ENCODE measurements at regions not wholly inside any gene's neighbourhood (a gene's known extent, or its start where the extent isn't known, plus 50 kb on each side); places are given as distances from the start of the nearest gene placed in this dataset.
A peak's percentile ranks its signal among the peaks of the same experiment; 100 is the strongest.

- no peak for ATAC-seq
- Mint-ChIP-seq H3K9me3 (peaks cover 0 to 5% of the 10 kb centered on the region in 2 donors), H3K27ac (no peak overlapping the region), H3K36me3 (no peaks in the 10 kb centered on the region)
- DNase-seq (ENCODE audit: low spot score in 2 of 2), result no peak
Measured at GRCh38 chr6:56005426-56005825, 130.0 kb upstream of the BMP5 start.

GRCh38 chr6:56004426-56004825 is 129.0 kb upstream of the BMP5 start:
- Mint-ChIP-seq H3K9me3 (peaks cover 0 to 5% of the 10 kb centered on the region in 2 donors), H3K27ac (no peak overlapping the region), H3K36me3 (no peaks in the 10 kb centered on the region)
- DNase-seq (ENCODE audit: low spot score in 2 of 2), result no peak
- ATAC-seq, result no peak

- H3K27ac Mint-ChIP-seq, result no peak overlapping the region
- DNase-seq (ENCODE audit: low spot score in 2 of 2), result no peak
- no peaks in the 10 kb centered on the region for H3K36me3 Mint-ChIP-seq
- H3K9me3 Mint-ChIP-seq, result peaks cover 0 to 6% of the 10 kb centered on the region in 2 donors
- ATAC-seq, result no peak
Measured at GRCh38 chr6:56003616-56004015, 128.2 kb upstream of the BMP5 start.

- Mint-ChIP-seq H3K27ac (no peak overlapping the region), H3K9me3 (peaks cover 6 to 9% of the 10 kb centered on the region in 2 donors), H3K36me3 (peaks cover 0 to 5% of the 10 kb centered on the region in 2 donors)
- ATAC-seq (no peak), DNase-seq (ENCODE audit: low spot score in 2 of 2) (no peak)
Measured at GRCh38 chr6:56002336-56002735, 126.9 kb upstream of the BMP5 start.

GRCh38 chr6:55998576-55998975 is 123.2 kb upstream of the BMP5 start:
- Mint-ChIP-seq H3K27ac (no peak overlapping the region), H3K9me3 (peaks cover 13 to 20% of the 10 kb centered on the region in 2 donors), H3K36me3 (peaks cover 0 to 5% of the 10 kb centered on the region in 2 donors)
- DNase-seq (ENCODE audit: low spot score in 2 of 2), result no peak
- ATAC-seq, result no peak

GRCh38 chr6:55997223-55997874 is 122.0 kb upstream of the BMP5 start:
- no peak overlapping the region for H3K27ac Mint-ChIP-seq
- no peak for DNase-seq (ENCODE audit: low spot score in 2 of 2)
- H3K9me3 Mint-ChIP-seq, result peaks cover 16 to 22% of the 10 kb centered on the region in 2 donors

GRCh38 chr6:55994531-55994930 is 119.1 kb upstream of the BMP5 start:
- Mint-ChIP-seq H3K36me3 (peaks cover 0 to 5% of the 10 kb centered on the region in 2 donors), H3K27ac (no peak overlapping the region), H3K9me3 (peaks cover 19 to 24% of the 10 kb centered on the region in 2 donors)
- DNase-seq (ENCODE audit: low spot score in 2 of 2), result no peak
- ATAC-seq, result no peak

More at GRCh38 chr6:55997223-55997874, 122.0 kb upstream of the BMP5 start:
- ATAC-seq, result no peak
- H3K36me3 Mint-ChIP-seq, result peaks cover 0 to 5% of the 10 kb centered on the region in 2 donors

- no peak overlapping the region for H3K27ac Mint-ChIP-seq
- H3K9me3 Mint-ChIP-seq, result peaks cover 21% of the 10 kb centered on the region in 2 donors
- peaks cover 0 to 5% of the 10 kb centered on the region in 2 donors for H3K36me3 Mint-ChIP-seq
- ATAC-seq, result no peak
- DNase-seq (ENCODE audit: low spot score in 2 of 2), result no peak
Measured at GRCh38 chr6:55993418-55993817, 118.0 kb upstream of the BMP5 start.

GRCh38 chr6:55992546-55992945 is 117.2 kb upstream of the BMP5 start:
- no peak for DNase-seq (ENCODE audit: low spot score in 2 of 2)
- ATAC-seq, result no peak
- peaks cover 20% of the 10 kb centered on the region in 2 donors for H3K9me3 Mint-ChIP-seq
- no peak overlapping the region for H3K27ac Mint-ChIP-seq
- peaks cover 0 to under 1% of the 10 kb centered on the region in 2 donors for H3K36me3 Mint-ChIP-seq

- no peak for ATAC-seq
Measured at GRCh38 chr6:55985309-55985708, 109.9 kb upstream of the BMP5 start.

GRCh38 chr6:55983861-55984260 is 108.5 kb upstream of the BMP5 start:
- Mint-ChIP-seq H3K9me3 (peaks cover 14 to 16% of the 10 kb centered on the region in 2 donors), H3K36me3 (no peaks in the 10 kb centered on the region), H3K27ac (no peak overlapping the region)
- DNase-seq (ENCODE audit: low spot score in 2 of 2) (no peak), ATAC-seq (no peak)

More at GRCh38 chr6:55985309-55985708, 109.9 kb upstream of the BMP5 start:
- Mint-ChIP-seq H3K9me3 (peaks cover 14 to 16% of the 10 kb centered on the region in 2 donors), H3K27ac (no peak overlapping the region), H3K36me3 (no peaks in the 10 kb centered on the region)
- no peak for DNase-seq (ENCODE audit: low spot score in 2 of 2)

GRCh38 chr6:55981660-55982059 is 106.3 kb upstream of the BMP5 start:
- DNase-seq (ENCODE audit: low spot score in 2 of 2) (no peak), ATAC-seq (no peak)
- no peaks in the 10 kb centered on the region for H3K36me3 Mint-ChIP-seq
- no peak overlapping the region for H3K27ac Mint-ChIP-seq
- peaks cover 9 to 14% of the 10 kb centered on the region in 2 donors for H3K9me3 Mint-ChIP-seq

- H3K36me3 Mint-ChIP-seq, result no peaks in the 10 kb centered on the region
- ATAC-seq (no peak), DNase-seq (ENCODE audit: low spot score in 2 of 2) (peak in 1 of 2 donors; percentile 4)
- H3K9me3 Mint-ChIP-seq, result peaks cover 5 to 10% of the 10 kb centered on the region in 2 donors
- no peak overlapping the region for H3K27ac Mint-ChIP-seq
Measured at GRCh38 chr6:55980627-55981211, 105.3 kb upstream of the BMP5 start.

GRCh38 chr6:55979526-55979925 is 104.1 kb upstream of the BMP5 start:
- ATAC-seq (no peak), DNase-seq (ENCODE audit: low spot score in 2 of 2) (no peak)
- peaks cover 4 to 5% of the 10 kb centered on the region in 2 donors for H3K9me3 Mint-ChIP-seq
- H3K27ac Mint-ChIP-seq, result no peak overlapping the region
- H3K36me3 Mint-ChIP-seq, result no peaks in the 10 kb centered on the region

- no peak for DNase-seq (ENCODE audit: low spot score in 2 of 2)
- no peak overlapping the region for H3K27ac Mint-ChIP-seq
- H3K9me3 Mint-ChIP-seq, result peaks cover 4% of the 10 kb centered on the region in 2 donors
- ATAC-seq, result no peak
- no peaks in the 10 kb centered on the region for H3K36me3 Mint-ChIP-seq
Measured at GRCh38 chr6:55977959-55978665, 102.7 kb upstream of the BMP5 start.

GRCh38 chr6:55974688-55975087 is 99.3 kb upstream of the BMP5 start:
- no peaks in the 10 kb centered on the region for H3K36me3 Mint-ChIP-seq
- no peaks in the 10 kb centered on the region for H3K9me3 Mint-ChIP-seq
- DNase-seq (ENCODE audit: low spot score in 2 of 2) (no peak), ATAC-seq (no peak)
- no peak overlapping the region for H3K27ac Mint-ChIP-seq

- no peaks in the 10 kb centered on the region for H3K9me3 Mint-ChIP-seq
Measured at GRCh38 chr6:55972091-55972490, 96.7 kb upstream of the BMP5 start.

More at GRCh38 chr6:55972091-55972490, 96.7 kb upstream of the BMP5 start:
- ATAC-seq, result no peak
- no peaks in the 10 kb centered on the region for H3K36me3 Mint-ChIP-seq
- H3K27ac Mint-ChIP-seq, result no peak overlapping the region
- DNase-seq (ENCODE audit: low spot score in 2 of 2), result no peak
